ELR (cell line): ENCODE measurements at regions not wholly inside any gene's neighbourhood (a gene's known extent, or its start where the extent isn't known, plus 50 kb on each side); places are given as distances from the start of the nearest gene placed in this dataset.
"Not testable (repeated sequence)": the region's sequence is repeated elsewhere in the genome, so short reads cannot be mapped to it uniquely, and the experiment has no call there.

ENCODE experiments used
- DNase-seq: peaks from one replicate; pipeline ENCODE4 v3.0.0-alpha.2; 2015; ENCODE audit warnings: low read depth

DNA sequence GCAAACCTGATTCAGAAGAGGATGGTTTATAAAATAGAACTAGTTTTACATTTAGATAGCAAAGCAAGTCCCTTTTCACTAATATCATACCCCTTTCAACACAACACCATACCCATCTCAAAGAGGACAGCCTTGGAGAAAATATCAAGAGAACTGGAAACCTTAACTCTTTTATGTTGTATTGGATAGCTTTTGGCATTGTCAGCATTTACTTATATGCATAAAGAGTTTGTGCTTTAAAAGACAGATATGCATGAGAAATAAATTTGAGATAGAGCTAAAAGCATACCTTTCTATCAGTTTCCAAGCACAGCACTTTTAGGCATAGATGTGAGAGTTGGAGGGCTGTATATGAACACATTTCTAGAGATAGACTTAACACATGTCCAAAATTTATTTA lies 799.3 kb upstream of the ACO1 start:
- no peak for DNase-seq

DNA sequence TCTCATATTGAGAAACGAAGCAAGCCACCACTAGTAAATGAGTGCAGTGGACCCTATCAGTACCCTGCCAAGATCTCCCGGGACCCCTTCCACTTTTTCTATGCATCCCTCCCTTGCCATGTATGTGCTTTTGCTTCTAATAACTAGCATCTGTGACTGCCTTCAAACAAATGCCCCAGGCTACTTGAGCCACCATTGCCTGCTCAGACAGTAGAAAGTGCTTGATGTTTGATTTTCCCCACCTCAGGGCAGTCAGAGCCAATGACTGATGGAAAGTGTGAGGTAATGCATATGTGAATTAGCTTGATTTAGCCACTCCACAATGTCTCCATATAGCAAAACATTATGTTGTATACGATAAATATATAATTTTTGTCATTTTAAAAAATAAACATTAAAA lies 797.3 kb upstream of the ACO1 start:
- no peak for DNase-seq

DNA sequence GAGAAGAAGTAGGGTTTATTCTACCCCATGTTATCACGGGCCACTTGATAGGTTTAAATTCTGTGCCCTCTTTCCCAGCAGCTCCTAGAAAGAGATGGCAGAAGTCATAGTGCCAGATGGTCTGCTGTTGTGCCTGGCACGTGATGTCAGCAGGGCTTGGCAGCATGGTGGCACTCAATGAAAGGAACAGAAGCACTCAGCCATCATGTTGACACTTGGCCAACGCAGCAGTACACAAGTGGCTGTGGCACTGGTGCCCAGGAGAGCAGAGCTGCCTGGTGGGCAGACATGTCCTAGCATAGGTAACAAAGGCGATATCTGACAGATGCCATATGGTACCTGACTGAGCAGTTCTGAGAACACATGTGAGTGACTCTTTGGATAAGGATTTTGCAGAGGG lies 796.4 kb upstream of the ACO1 start:
- no peak for DNase-seq

DNA sequence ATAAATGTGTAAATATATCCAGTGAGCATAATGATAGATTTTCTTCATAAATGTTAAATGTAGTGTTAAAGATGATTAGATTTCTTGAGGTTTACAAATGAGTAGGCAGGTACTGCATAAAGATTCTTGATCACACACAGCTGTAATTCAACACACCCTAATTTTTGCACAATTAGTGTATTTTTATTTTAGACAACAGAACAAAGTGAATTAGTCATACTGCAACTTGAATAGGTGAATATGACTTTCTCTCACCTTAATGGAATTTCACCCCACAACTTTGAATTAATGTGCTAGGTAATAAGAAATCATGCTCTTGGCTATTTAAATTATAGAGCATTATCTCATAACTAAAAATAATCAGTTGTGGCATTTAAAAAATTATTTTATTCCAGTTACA lies 795.7 kb upstream of the ACO1 start:
- no peak for DNase-seq

DNA sequence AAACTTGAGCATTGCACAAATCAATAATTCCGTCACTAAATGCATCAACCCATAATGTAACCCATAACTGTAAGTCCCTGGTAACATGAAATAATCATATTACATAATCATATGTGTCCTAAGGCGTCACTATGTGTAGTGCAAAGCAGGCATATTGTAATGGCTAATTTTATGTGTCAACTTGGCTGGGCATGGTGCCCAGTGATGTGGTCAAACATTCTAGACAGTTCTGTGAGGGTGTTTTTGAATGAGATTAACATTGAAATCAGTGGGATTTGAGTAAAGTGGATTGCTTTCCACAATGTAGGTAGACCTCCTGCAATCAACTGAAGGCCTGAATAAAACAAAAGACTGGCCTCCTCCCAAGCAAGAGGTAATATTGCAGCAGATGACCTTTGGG lies 794.4 kb upstream of the ACO1 start:
- no peak for DNase-seq

DNA sequence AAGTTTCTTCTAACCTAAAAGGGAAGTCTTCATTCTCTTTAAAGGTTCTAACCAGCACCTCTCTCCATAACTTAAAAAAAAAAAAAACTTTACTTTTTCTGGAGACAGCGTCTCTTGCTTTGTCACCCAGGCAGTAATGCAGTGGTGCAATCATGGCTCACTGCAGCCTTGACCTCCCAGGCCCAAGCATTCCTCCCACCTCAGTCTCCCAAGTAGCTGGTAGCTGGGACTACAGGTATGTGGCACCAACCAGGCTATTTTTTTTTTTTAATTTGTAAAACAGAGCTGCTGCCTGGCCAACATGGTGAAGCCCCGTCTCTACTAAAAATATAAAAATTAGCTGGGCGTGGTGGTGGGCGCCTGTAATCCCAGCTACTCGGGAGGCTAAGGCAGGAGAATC lies 787.4 kb upstream of the ACO1 start:
- not testable (repeated sequence) for DNase-seq

DNA sequence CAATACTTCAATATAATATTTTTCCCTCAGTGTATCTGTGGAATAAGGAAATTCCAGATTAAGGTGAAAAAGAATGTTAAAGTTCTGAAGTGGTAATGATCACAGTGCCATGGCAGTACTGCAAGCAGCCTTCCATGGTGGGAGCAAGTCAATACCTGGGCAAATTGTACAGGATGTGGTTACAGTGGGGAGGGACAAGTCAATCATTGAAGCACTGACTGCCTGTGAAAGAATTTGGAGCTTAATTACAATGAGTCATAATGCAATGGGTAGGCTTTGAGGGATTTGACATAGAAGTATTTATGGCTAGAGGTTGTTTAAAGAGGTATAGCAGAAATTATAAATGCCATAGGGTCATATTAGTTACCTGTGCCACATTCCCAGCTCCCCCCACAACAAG lies 786.5 kb upstream of the ACO1 start:
- DNase-seq = no peak

DNA sequence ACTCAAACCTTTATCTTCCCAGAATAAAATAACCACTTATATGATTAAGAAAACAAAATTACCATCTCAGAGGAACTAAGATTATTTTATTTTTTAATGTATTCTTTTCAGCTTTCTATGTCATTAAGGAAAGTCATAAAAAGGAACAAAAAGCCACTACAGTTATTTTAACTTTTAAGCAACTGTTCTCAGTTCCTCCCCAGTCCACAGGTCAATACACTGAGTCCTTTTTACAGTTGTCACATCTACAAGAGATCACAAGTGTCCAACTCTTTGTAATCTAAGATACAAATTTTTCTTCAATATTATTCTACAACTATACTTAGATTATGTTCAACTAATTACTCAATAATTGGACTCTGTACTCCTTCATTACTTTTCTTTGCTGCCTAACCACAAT lies 782.8 kb upstream of the ACO1 start:
- no peak for DNase-seq

DNA sequence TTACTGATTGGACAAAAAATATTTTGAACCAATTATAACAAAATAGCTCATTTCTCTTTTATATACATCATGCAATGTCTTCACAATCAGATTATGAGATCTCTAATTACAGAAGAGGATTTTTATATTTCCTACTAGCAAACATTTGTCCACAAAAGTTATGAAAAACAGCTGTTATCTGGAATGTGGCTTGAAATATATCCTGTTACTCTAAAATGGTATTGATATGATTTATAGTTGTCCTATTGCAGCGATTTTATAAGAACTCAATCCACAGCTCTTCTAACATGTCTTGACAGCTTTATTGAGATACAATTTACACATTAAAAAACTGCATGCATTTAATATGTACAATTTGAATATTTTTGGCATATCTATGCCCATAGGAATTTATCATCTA lies 779.9 kb upstream of the ACO1 start:
- no peak for DNase-seq

DNA sequence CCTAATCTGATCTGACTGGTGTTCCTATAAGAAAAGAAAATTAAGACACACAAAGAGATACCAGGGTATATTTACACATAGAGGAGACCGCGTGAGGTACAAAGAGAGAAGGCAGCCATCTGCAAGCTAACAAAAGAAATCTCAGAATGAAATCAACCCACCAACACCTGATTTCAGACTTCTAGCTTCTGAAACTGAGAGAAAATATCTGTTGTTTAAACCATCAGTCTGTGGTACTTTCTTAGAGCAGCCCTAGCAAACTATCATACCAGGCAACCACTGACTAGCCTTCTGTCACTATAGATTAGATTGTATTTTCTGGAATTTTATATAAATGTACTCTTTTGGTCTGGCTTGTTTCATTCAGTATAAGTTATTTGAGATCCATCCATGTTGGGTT lies 779.3 kb upstream of the ACO1 start:
- no peak for DNase-seq

DNA sequence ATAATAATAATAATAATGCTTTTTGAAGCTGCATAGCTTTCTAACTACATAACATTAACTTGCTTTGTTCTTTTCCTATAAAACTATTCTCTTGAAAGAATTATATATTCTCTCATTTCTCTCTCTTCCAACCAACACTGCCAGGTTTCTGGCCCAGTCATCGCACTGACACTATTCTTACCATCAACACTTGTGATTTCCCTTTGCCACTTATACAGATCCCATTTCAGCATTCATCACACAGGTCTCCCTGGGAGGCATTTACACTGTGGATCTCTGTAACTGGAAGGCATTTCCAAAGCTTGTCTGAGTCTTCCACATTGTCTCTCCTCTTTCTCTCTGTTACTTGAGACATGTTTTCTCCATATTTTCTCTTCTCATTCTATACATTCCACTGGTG lies 777.8 kb upstream of the ACO1 start:
- DNase-seq = no peak

DNA sequence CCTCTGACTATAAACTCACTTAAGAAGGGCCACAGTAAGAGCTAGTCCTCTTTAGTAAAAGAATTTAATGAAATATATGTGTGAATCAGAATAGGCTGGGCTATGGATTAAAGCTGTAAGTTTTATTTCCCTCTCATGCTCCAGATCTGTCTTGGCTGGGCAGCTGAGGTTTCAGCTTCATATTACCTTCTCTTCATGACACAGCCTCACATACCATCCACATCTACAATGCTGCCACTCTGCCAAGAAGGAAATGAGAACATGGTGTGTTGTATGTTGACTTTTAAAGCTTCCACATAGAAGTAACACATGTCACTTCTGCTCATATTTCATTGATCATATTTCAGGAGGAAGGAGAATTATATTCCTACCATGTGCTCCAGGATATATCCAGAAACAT lies 776.0 kb upstream of the ACO1 start:
- DNase-seq = no peak

DNA sequence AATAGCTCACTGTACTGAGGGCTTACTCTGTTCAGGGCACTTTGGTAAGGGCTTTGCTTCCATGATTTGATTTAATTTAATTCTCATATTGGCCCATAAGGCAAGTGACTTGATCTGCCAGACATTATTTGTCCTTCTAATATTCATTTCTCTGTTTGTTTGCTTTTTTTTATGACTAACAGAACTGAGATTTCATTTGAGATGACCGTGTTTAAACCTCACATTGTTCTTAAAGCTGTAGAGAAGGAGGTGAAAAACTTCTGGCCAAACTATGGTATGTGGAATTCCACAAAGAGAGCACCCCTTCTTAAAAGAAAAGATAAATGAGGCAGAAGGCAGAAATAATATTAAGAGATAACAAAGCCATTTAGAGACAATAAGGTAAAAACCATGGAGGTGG lies 775.6 kb upstream of the ACO1 start:
- no peak for DNase-seq

DNA sequence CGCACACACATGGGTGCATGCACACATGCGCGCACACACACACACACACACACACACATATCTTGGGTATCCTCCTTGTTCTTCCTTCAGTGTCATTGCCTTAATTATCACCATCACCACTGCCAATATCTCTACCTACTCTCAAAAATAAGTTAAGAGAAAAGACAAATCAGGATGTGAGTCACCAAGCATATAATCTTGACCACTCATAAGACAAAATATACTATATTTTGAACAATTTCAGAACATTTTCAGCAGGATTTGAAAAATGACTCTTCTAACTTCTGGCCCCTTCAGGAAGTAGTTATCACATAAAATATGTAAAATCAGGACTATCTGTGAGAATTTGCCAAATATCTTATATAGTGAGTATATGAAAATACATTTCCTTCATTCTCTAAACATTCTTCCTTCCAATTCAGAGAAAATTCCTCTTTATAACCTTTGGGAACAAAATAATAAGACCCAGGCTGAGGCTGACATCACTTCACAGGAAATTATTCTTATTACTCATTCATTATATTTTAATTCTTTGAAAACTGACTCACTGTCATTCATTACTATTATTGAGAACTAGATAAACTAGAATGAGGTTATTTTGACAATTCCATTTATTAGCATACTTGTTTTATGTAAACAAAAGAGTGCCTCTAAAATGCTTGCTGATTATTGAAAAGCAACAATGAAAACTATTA lies 772.0 kb upstream of the ACO1 start:
- no peak for DNase-seq

DNA sequence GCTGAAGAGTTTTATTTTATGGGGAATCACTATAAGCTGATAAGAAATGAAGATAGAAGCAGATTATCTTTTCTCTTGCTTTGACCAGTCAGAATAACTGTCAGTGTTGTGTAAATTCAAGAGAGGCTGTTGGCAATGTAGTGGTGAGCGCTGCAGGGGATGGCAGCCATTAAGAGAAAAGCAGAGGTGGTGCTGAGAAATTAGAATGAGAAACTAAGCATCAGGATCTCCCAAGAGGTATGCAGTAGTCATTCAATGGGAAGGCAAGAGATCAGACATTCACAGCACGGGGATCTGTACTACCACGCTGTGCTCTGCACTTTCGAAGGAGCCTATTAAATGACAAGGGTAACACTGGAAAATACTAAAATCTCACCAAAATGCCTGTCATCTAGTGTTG lies 768.5 kb upstream of the ACO1 start:
- no peak for DNase-seq

DNA sequence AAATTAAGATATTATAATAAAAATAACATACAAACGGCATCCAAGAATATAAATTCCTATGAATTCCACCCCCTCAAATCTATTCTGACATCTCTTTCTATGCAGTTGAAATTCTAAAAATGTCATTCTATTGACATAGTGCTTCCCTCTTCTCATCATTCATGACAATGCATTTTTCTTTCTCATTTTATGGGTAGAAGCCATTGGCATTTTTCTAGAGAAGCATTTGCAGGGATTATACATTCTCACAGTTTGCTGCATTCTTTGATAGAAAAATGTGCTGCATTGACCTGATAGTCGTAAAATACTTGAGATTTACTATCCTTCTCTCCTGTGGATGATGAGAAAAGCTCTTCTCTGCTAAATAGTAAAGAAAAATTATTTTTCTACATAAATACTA lies 760.9 kb upstream of the ACO1 start:
- DNase-seq = no peak

DNA sequence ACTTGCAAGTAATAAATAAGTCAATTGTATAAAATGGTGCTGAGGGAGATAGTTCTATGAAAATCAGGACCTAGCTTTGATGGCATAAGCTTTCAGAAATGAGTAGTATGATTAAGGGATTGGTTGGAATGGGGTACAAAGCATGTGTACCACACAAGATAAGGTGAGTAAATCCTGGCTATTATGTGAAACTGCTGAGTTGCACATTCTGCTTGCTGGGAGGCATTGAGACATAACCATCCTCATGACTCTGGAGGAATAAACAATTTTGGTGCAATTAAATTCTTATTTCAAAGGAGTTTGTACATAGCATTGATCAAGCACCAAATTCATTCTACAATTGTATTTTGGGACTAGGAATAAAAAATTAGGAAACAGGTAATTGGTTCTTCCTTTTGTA lies 755.2 kb upstream of the ACO1 start:
- no peak for DNase-seq

DNA sequence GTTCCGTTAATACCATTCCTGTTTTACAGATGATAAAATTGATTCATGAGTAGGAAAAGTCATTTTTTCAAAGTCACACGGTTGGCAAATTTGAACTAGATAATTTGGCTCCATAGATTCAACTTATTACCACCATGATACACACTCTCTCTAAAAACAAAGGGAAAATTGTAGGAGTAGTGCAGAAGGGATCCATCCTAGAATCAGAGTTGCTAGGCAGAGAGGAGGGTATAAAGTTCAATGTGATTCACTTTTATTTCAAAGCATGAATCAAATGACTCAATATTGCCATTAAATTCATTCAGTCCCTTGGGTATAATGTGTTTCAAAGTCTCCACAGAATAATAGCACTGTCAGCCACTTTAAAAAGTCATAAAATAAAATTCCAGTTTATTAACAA lies 747.2 kb upstream of the ACO1 start:
- no peak for DNase-seq

DNA sequence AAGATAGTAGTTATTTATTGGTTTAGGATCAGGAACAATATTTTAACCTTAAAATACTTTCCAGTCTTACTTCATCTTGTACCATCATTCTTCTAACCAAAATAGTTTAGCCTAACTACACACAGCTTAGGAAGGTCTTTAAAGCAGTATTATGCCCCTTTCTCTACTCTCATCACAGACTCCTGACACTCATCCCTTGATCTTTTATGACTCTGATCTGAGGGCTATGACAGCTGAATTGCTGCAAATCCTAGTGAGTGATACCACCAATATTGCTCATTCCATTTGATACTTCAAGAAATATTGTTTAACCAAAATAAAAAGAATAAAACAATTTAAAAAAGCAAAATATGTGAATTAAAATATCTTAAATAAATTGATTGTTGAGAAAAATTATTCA lies 746.6 kb upstream of the ACO1 start:
- no peak for DNase-seq

DNA sequence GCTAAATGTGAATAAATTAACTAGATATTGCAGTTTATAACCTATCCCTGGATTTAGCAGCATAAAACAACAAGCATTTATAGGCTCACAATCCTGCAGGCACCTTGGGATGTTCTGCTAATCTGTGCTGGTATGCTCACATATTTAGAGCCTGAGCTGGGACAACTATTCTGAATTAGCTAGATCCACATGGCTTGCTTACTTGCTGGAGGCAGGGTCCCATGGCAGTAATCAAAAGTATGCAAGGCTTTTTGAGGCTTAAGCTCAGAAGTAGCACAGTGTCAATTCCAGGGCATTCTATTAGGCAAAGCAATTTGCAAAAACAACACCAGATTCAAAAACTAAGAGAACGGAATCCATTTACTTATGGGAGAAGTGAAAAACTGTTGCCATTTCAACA lies 745.0 kb upstream of the ACO1 start:
- no peak for DNase-seq

DNA sequence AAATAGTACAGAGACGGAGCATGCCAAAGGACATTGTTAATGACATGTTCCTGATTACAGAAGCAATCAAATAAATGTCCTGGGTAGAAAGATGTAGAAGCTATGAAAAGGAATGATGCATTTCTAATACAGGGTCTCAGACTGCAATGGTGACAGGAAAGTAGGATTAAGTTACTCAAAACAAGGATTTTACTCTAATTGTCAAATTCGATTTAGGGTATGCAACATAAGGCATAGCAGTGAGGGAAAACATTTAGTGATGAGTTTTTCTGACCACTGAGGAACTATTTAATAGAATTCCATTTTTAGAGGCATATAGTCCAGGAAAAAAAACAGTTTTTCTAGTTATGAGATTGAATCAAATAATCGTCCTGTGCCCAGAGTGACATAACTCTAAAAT lies 715.1 kb upstream of the ACO1 start:
- no peak for DNase-seq

DNA sequence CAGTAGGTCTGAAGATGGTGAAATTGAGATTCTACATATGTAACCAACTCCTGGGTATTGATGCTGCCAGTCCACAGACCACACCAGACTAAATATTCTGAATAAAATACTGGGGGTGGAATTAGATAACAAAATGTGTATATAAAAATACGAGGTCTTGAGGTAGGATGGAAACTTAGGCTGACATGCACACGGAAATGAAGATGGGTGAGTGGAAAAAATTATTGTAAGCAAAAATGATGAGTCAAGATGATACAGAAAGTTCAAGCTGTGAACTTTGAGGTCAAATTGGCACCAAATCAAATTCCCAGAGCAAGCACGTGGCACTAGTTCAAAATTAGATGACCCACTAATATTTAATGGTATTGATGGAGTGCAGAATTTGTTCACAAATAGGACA lies 713.4 kb upstream of the ACO1 start:
- DNase-seq = no peak

DNA sequence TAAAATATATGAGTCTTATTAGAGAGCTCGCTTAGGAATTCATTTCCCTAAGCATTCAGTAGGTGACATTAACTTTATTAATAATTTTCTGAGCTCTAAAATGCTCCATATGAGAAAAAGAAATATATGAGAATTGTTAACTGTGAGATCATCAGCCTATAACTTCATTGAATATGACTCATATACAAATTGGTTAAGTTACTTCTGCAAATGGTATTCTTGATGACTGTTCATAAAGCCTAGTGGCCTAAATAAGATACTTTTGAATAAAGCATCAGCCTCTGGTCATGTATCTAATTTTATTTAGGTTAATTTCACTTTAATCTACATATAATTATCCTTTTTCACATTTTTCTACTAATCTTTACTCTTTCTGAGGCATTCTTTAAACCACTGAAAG lies 710.2 kb upstream of the ACO1 start:
- no peak for DNase-seq

DNA sequence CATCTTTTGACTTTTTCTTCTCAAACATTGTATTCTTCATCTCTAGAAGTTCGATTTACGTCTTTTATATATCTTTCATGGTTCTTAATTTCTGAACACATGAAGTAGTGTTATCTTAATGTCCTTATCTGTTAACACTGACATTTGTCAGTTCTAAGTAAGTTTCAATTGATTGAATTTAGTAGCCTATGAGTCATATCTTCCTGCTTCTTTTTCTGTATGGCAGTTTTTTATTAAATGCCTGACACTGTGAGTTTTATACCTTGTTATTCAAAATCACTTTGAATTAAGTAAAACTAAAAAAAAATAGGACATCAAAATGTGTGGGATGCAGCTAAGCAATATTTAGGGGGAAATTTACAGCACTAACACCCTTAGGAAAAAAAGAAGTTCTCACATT lies 707.0 kb upstream of the ACO1 start:
- no peak for DNase-seq

DNA sequence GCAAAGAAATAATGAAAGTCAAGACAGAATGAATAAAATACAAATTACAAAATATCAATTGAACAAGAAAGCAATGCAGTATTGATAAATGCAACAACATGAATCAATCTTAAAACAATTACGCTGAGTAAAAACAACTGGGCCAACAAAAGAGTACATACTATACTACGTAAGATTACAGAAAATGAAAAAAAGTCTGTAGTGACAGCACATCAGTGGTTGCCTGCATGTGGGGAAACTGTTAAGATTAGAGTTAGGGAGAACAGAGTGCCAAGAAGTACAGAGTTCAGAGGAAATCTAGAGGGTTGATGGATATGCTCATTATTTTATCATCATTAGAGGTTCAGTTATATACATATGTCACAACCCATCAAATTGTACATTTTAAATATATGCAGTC lies 706.6 kb upstream of the ACO1 start:
- no peak for DNase-seq
